Fibroblast of the aortic adventitia (primary cell): ENCODE measurements at regions not wholly inside any gene's neighbourhood (a gene's known extent, or its start where the extent isn't known, plus 50 kb on each side); places are given as distances from the start of the nearest gene placed in this dataset.

Source experiments
- DNase-seq: peaks from one replicate; pipeline ENCODE4 v3.0.0-alpha.2; 2010; ENCODE audit warnings: low read depth
- H3K4me3 ChIP-seq: 2 replicates; pipeline ENCODE4 v1.5.1; 2011; ENCODE audit warnings: low read depth, mild to moderate bottlenecking, control low read depth, low read length, moderate library complexity
- TF ChIP-seq, protein P1 (sequence below): IDR thresholded peaks from 2 replicates; pipeline ENCODE4 v1.5.1; 2011; ENCODE audit warnings: mild to moderate bottlenecking, low read length, control low read depth, inconsistent platforms; ENCODE audit not compliant: insufficient read depth

GRCh38 chr4:60016971-60017370 is 1183.2 kb upstream of the ADGRL3 start:
- DNase-seq, result no peak
- TF ChIP-seq, protein P1, sequence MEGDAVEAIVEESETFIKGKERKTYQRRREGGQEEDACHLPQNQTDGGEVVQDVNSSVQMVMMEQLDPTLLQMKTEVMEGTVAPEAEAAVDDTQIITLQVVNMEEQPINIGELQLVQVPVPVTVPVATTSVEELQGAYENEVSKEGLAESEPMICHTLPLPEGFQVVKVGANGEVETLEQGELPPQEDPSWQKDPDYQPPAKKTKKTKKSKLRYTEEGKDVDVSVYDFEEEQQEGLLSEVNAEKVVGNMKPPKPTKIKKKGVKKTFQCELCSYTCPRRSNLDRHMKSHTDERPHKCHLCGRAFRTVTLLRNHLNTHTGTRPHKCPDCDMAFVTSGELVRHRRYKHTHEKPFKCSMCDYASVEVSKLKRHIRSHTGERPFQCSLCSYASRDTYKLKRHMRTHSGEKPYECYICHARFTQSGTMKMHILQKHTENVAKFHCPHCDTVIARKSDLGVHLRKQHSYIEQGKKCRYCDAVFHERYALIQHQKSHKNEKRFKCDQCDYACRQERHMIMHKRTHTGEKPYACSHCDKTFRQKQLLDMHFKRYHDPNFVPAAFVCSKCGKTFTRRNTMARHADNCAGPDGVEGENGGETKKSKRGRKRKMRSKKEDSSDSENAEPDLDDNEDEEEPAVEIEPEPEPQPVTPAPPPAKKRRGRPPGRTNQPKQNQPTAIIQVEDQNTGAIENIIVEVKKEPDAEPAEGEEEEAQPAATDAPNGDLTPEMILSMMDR, result no peak
- no peak overlapping the region for H3K4me3 ChIP-seq

DNA sequence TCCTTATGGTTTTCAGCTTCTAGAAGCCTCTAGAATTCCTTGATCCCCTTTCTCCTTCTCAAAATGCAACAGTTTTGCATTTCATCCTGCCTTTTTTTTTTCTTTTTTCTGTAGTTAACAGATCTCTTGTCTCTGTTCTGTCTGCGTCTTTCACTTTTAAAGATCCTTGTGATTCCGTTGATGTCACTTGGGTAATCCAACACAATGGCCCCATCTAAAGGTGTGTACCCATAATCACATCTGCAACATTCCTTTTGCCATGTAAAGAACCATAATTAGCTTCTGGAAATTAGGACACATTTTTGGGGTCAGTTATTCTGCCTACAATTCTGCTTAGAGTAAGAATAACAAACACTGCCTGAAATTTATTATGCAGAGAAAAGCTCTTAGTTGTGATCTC is 1180.9 kb upstream of the ADGRL3 start:
- H3K4me3 ChIP-seq, result no peak overlapping the region
- DNase-seq, result no peak
- TF ChIP-seq, protein P1, result no peak

- DNase-seq, result no peak
- TF ChIP-seq, protein P1, result no peak
- no peak overlapping the region for H3K4me3 ChIP-seq
Observed at GRCh38 chr4:60019946-60020345, 1180.2 kb upstream of the ADGRL3 start.

- H3K4me3 ChIP-seq, result no peak overlapping the region
- TF ChIP-seq, protein P1, result no peak
- DNase-seq, result no peak
Observed at GRCh38 chr4:60020389-60020788, 1179.7 kb upstream of the ADGRL3 start.

GRCh38 chr4:60033826-60034225 is 1166.3 kb upstream of the ADGRL3 start:
- no peak for DNase-seq
- H3K4me3 ChIP-seq, result no peak overlapping the region
- TF ChIP-seq, protein P1, result no peak

DNA sequence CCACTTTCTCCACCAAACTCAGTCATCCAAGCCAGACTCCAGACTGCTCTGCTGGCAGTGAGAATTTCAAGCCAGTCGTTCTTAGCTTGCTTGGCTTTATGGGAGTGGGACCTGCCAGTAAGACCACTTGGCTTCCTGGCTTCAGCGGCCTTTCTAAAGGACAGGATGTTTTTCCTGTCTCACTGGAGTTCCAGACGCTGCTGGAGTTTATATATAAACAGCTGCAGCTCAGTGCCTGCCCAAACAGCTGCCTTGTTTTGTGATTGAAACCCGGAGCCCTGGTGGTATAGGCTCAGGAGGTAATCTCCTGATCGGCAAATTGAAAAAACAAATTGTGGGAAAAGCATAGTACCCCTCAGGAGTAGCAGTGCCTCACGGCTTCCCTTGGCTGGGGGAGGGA is 1165.8 kb upstream of the ADGRL3 start:
- TF ChIP-seq, protein P1, result no peak
- no peak overlapping the region for H3K4me3 ChIP-seq
- DNase-seq, result no peak

GRCh38 chr4:60039908-60040307 is 1160.2 kb upstream of the ADGRL3 start:
- TF ChIP-seq, protein P1, result no peak

More at GRCh38 chr4:60039908-60040307, 1160.2 kb upstream of the ADGRL3 start:
- no peak overlapping the region for H3K4me3 ChIP-seq
- DNase-seq, result no peak
